PC-9 (cell line): ENCODE measurements at regions not wholly inside any gene's neighbourhood (a gene's known extent, or its start where the extent isn't known, plus 50 kb on each side); places are given as distances from the start of the nearest gene placed in this dataset.

ENCODE experiments used
- BruUV-seq: library from RNA; stranded (reverse); fragments of 400-500 nt; replicated peaks from 2 replicates; lab custom pipeline; 2021; lab: Mats Ljungman, UMichigan
- CTCF ChIA-PET: fragments of 300-600 bp; sonication (Branson Sonifier 250); formaldehyde crosslinking; loops from one replicate; lab custom pipeline; 2022; ENCODE audit warnings: antibody characterized with exemption; lab: Charles Lee
- POLR2A ChIA-PET: fragments of 300-600 bp; sonication (Branson Sonifier 250); formaldehyde crosslinking; loops from one replicate; lab custom pipeline; 2022; ENCODE audit warnings: antibody characterized with exemption; ENCODE audit not compliant: unreplicated experiment; lab: Charles Lee
- DNase-seq, 2 experiments: peaks; one replicate each; pipeline versions ENCODE4 v3.0.0 to v3.0.0-alpha.2; 2015 to 2022; ENCODE audit warnings: mixed read lengths in 1 of 2
- H2AFZ ChIP-seq: fragments of 200-600 bp; sonication (generic); 2 replicates; pipeline ENCODE4 v1.8.1; 2017; ENCODE audit warnings: antibody characterized with exemption
- H3F3A ChIP-seq: fragments of 200-600 bp; sonication (generic); 2 replicates; pipeline ENCODE4 v1.8.1; 2017; ENCODE audit warnings: antibody characterized with exemption, mild to moderate bottlenecking, low read depth; ENCODE audit not compliant: insufficient read depth
- H3K27ac ChIP-seq: fragments of 200-600 bp; sonication (generic); 2 replicates; pipeline ENCODE4 v1.6.1; 2016; ENCODE audit warnings: mixed run types
- H3K27me3 ChIP-seq: fragments of 200-600 bp; sonication (generic); 2 replicates; pipeline ENCODE4 v1.6.1; 2016; ENCODE audit warnings: low read depth, mixed run types; ENCODE audit not compliant: insufficient read depth
- H3K36me3 ChIP-seq: fragments of 200-600 bp; sonication (generic); 2 replicates; pipeline ENCODE4 v1.6.1; 2016; ENCODE audit warnings: low read depth, mixed run types
- H3K4me1 ChIP-seq: fragments of 200-600 bp; sonication (generic); replicated peaks from 2 replicates; pipeline ENCODE4 v1.6.1; 2016; ENCODE audit warnings: mixed run types; ENCODE audit not compliant: insufficient read depth
- H3K4me2 ChIP-seq: fragments of 200-600 bp; sonication (generic); 2 replicates; pipeline ENCODE4 v1.6.1; 2017; ENCODE audit warnings: mixed run types
- H3K4me3 ChIP-seq: fragments of 200-600 bp; sonication (generic); 2 replicates; pipeline ENCODE4 v1.6.1; 2016; ENCODE audit warnings: mixed run types
- H3K79me2 ChIP-seq: fragments of 200-600 bp; sonication (generic); 2 replicates; pipeline ENCODE4 v1.6.1; 2017; ENCODE audit warnings: low read depth, mixed run types
- H3K9me2 ChIP-seq: fragments of 200-600 bp; sonication (generic); 2 replicates; pipeline ENCODE4 v1.8.1; 2017; ENCODE audit warnings: mild to moderate bottlenecking; ENCODE audit not compliant: insufficient read depth
- H3K9me3 ChIP-seq: fragments of 200-600 bp; sonication (generic); 2 replicates; pipeline ENCODE4 v1.8.1; 2016; ENCODE audit warnings: low read depth; ENCODE audit not compliant: insufficient read depth
- H4K20me1 ChIP-seq: fragments of 200-600 bp; sonication (generic); 2 replicates; pipeline ENCODE4 v1.8.1; 2017; ENCODE audit not compliant: insufficient read depth
- EZH2 ChIP-seq: fragments of 200-600 bp; sonication (generic); IDR thresholded peaks from 2 replicates; pipeline ENCODE4 v1.8.0; 2017; ENCODE audit warnings: antibody characterized with exemption, low read depth
- intact Hi-C: fragments of 100-400 bp; cut with micrococcal nuclease; formaldehyde crosslinking; loops from one replicate; pipeline ENCODE4 v1.10.0; 2022; ENCODE audit not compliant: unreplicated experiment
- TF ChIP-seq, protein P1 (sequence below): fragments of 200-600 bp; sonication (generic); conservative IDR thresholded peaks from 2 replicates; pipeline ENCODE4 v1.6.1; 2017; ENCODE audit warnings: mixed run types, antibody characterized with exemption, mild to moderate bottlenecking, moderate library complexity

DNA sequence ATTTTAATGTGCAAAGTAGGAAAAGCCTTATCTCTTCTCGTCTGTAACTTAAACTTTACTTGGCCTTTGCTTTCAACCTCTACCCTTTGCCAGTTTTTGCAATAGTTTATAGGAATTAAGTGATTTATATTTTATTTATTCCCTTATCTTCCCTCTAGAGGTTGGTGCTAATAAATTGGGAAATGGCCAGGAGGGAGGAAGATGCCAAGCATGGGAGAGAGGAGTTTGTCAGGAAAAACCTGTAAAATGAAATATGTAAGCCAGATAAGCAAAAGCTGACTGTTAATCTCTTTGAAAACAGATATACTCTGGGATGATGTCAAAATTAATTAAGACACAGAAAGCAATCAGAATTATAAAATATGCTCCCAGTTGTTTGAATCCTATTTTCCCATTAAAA lies 484.5 kb downstream of the NR2F1-AS1 start:
- no peaks in the 10 kb centered on the region for H3K9me2 ChIP-seq
- no peaks in the 10 kb centered on the region for H3K79me2 ChIP-seq
- H2AFZ ChIP-seq = no peak overlapping the region
- CTCF ChIA-PET = no interaction called here
- H3K27ac ChIP-seq = no peak overlapping the region
- intact Hi-C loops = loop anchor here (10.0 kb wide), 1 partner anchor 708 kb away; no protein-coding TSS in a partner anchor
- DNase-seq = no peak
- no TSS peak for BruUV-seq
- 0 out of 2 replicates have a peak, but pooled peaks cover 4% of the 10 kb centered on the region for H3F3A ChIP-seq
- no peaks in the 10 kb centered on the region for H3K27me3 ChIP-seq
- H4K20me1 ChIP-seq = no peaks in the 10 kb centered on the region
- H3K9me3 ChIP-seq = peaks cover 3% of the 10 kb centered on the region
- no peak overlapping the region for H3K4me2 ChIP-seq
- H3K36me3 ChIP-seq = no peaks in the 10 kb centered on the region
- H3K4me3 ChIP-seq = no peak overlapping the region
- H3K4me1 ChIP-seq = peaks cover 7% of the 10 kb centered on the region; the same call in 1 of the 2 replicates
- POLR2A ChIA-PET = no interaction called here
- no peak for TF ChIP-seq EZH2
- TF ChIP-seq, protein P1, sequence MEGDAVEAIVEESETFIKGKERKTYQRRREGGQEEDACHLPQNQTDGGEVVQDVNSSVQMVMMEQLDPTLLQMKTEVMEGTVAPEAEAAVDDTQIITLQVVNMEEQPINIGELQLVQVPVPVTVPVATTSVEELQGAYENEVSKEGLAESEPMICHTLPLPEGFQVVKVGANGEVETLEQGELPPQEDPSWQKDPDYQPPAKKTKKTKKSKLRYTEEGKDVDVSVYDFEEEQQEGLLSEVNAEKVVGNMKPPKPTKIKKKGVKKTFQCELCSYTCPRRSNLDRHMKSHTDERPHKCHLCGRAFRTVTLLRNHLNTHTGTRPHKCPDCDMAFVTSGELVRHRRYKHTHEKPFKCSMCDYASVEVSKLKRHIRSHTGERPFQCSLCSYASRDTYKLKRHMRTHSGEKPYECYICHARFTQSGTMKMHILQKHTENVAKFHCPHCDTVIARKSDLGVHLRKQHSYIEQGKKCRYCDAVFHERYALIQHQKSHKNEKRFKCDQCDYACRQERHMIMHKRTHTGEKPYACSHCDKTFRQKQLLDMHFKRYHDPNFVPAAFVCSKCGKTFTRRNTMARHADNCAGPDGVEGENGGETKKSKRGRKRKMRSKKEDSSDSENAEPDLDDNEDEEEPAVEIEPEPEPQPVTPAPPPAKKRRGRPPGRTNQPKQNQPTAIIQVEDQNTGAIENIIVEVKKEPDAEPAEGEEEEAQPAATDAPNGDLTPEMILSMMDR = no peak

DNA sequence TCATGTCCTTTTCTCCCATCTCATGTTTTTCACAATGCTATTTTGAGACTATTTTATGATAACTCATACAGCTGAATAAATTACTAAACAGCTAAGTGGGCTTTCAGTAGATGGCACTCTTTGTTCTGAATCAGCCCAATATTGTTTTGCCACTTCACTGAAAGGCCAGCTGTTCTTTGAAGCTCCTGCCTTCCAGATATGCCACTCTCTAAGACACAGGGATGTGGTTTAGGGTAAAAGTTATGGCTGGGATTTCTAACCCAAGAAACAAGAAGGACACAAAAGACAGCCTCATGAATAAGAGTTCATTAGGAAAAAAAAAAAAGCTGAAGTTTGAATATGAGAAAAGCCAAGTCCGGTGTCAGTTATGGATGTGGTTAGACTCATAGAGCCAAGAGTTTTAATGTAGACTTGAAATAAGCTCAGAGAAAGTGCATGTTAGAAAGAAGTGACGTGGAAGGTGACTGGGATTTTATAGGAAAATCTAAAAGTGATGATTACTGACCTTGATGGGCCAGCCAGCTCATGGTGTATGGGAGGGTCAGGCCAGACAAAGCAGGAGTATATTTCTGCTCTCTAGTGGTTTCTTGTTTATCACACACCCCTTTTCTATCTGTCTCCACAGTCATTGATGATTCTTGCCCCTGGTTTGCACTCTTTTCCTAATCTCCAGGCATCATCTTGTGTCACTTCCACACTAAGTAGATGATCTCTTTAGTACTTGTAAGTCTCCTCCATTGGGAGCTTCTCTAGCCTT lies 488.5 kb downstream of the NR2F1-AS1 start:
- peaks cover 7% of the 10 kb centered on the region; the same call in 1 of the 2 replicates for H3K4me1 ChIP-seq
- no peaks in the 10 kb centered on the region for H3K9me2 ChIP-seq
- ChIA-PET CTCF (interaction anchor here (0.6 to 0.9 kb wide), 7 partner anchors 60 to 1451 kb away, joined by 3 to 5 read pairs (median 3); no protein-coding TSS in a partner anchor), POLR2A (no interaction called here)
- H3K27ac ChIP-seq = no peak overlapping the region
- no TSS peak for BruUV-seq
- no peak overlapping the region for H3K4me2 ChIP-seq
- H3K27me3 ChIP-seq = no peaks in the 10 kb centered on the region
- no peak overlapping the region for H2AFZ ChIP-seq
- intact Hi-C loops = loop anchor here (5.0 to 10.0 kb wide), 3 partner anchors 265 to 712 kb away; partner anchors contain the start of genes NR2F1 and NR2F1-AS1
- no peaks in the 10 kb centered on the region for H3K36me3 ChIP-seq
- no peaks in the 10 kb centered on the region; the same call in 1 of the 2 replicates for H3K9me3 ChIP-seq
- no peaks in the 10 kb centered on the region for H3F3A ChIP-seq
- H3K4me3 ChIP-seq = no peak overlapping the region
- no peak for TF ChIP-seq EZH2
- TF ChIP-seq, protein P1 = peak; percentile 48; the same call in 1 of the 2 replicates
- no peak for DNase-seq
- H3K79me2 ChIP-seq = no peaks in the 10 kb centered on the region
- H4K20me1 ChIP-seq = no peaks in the 10 kb centered on the region

DNA sequence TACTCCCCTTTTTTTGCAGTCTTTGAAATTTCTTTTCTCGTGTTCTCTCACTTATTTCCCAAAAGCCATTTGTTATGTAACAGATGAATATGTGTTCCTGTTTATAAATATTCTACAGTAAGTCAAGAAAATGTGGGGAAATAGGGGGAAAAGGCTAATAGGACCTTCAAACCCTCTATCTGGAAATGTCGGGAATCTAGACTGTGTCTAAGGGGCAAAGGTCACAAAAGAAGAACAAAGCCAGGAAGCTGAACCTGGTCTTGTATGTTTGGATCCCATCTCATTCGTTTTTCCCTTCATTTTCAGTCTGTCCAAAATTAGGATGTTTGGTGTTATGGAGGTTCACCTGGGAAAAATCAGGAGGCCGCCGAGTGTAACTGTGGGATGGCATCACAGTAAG lies 490.3 kb downstream of the NR2F1-AS1 start:
- POLR2A ChIA-PET = interaction anchor here (0.6 kb wide), 1 partner anchor 665 kb away, joined by 9 read pairs; no protein-coding TSS in a partner anchor
- no peaks in the 10 kb centered on the region for H3K9me2 ChIP-seq
- H3K4me3 ChIP-seq = no peak overlapping the region
- CTCF ChIA-PET = interaction anchor here (0.6 kb wide), 1 partner anchor 492 kb away, joined by 3 read pairs; no protein-coding TSS in a partner anchor
- H3K36me3 ChIP-seq = no peaks in the 10 kb centered on the region
- BruUV-seq = no TSS peak
- no peak overlapping the region for H3K4me2 ChIP-seq
- intact Hi-C loops = loop anchor here (5.0 to 10.0 kb wide), 3 partner anchors 267 to 714 kb away; partner anchors contain the start of genes NR2F1 and NR2F1-AS1
- H3K79me2 ChIP-seq = no peaks in the 10 kb centered on the region
- H3K9me3 ChIP-seq = no peaks in the 10 kb centered on the region
- H2AFZ ChIP-seq = no peak overlapping the region
- no peaks in the 10 kb centered on the region for H4K20me1 ChIP-seq
- no peak overlapping the region for H3K27ac ChIP-seq
- no peaks in the 10 kb centered on the region for H3F3A ChIP-seq
- H3K4me1 ChIP-seq = peaks cover 7% of the 10 kb centered on the region; the same call in 1 of the 2 replicates
- TF ChIP-seq, protein P1 = no peak
- TF ChIP-seq EZH2 = no peak
- no peaks in the 10 kb centered on the region for H3K27me3 ChIP-seq
- DNase-seq = no peak
